SK-N-SH treated with all-trans-retinoic acid at 6 μM for 48 hours (cell line): ENCODE measurements at regions not wholly inside any gene's neighbourhood (a gene's known extent, or its start where the extent isn't known, plus 50 kb on each side); places are given as distances from the start of the nearest gene placed in this dataset.

Experiments
- ATAC-seq: fragments of 200-7000 bp; cut with Tn5 transposase; 3 replicates; pipeline ENCODE4 v1.9.1; 2020; ENCODE audit warnings: mild to moderate bottlenecking, moderate library complexity
- ARNTL ChIP-seq: fragments of 450-650 bp; formaldehyde crosslinking; IDR thresholded peaks from 2 replicates; pipeline ENCODE4 v1.5.0; 2020; ENCODE audit warnings: low read depth, mild to moderate bottlenecking, moderate library complexity, borderline replicate concordance
- BACH2 ChIP-seq: fragments of 250-450 bp; sonication (Bioruptor Pico); IDR thresholded peaks from 2 replicates; pipeline ENCODE4 v1.9.0; 2021; ENCODE audit warnings: mild to moderate bottlenecking, borderline replicate concordance
- ESRRG ChIP-seq: fragments of 250-450 bp; sonication (Bioruptor Pico); IDR thresholded peaks from 2 replicates; pipeline ENCODE4 v1.6.1; 2021; ENCODE audit warnings: mild to moderate bottlenecking
- GLIS3 ChIP-seq: fragments of 250-450 bp; sonication (Bioruptor Pico); IDR thresholded peaks from 2 replicates; pipeline ENCODE4 v1.5.0; 2020; ENCODE audit warnings: mild to moderate bottlenecking, moderate library complexity
- ISL1 ChIP-seq: fragments of 250-450 bp; sonication (Bioruptor Pico); IDR thresholded peaks from 2 replicates; pipeline ENCODE4 v2.1.2; 2022; ENCODE audit warnings: mild to moderate bottlenecking, moderate library complexity
- OSR1 ChIP-seq: fragments of 250-450 bp; sonication (Bioruptor Pico); IDR thresholded peaks from 2 replicates; pipeline ENCODE4 v1.8.0; 2022; ENCODE audit warnings: moderate library complexity, mild to moderate bottlenecking, inconsistent platforms
- PPARA ChIP-seq: fragments of 250-450 bp; sonication (Bioruptor Pico); IDR thresholded peaks from 2 replicates; pipeline ENCODE4 v1.5.0; 2020; ENCODE audit warnings: mild to moderate bottlenecking, borderline replicate concordance
- RARB ChIP-seq: fragments of 250-450 bp; sonication (Bioruptor Pico); IDR thresholded peaks from 2 replicates; pipeline ENCODE4 v1.8.0; 2021; ENCODE audit warnings: mild to moderate bottlenecking, moderate library complexity
- SNAI2 ChIP-seq: fragments of 250-450 bp; sonication (Bioruptor Pico); IDR thresholded peaks from 2 replicates; pipeline ENCODE4 v1.5.0; 2020; ENCODE audit warnings: mild to moderate bottlenecking, moderate library complexity
- TCF4 ChIP-seq: fragments of 250-450 bp; sonication (Bioruptor Pico); IDR thresholded peaks from 2 replicates; pipeline ENCODE4 v1.8.0; 2021; ENCODE audit warnings: mild to moderate bottlenecking, moderate library complexity, borderline replicate concordance
- TOX ChIP-seq: fragments of 250-450 bp; sonication (Bioruptor Pico); IDR thresholded peaks from 2 replicates; pipeline ENCODE4 v1.8.0; 2021; ENCODE audit warnings: mild to moderate bottlenecking, moderate library complexity, borderline replicate concordance
- ZC3H10 ChIP-seq: fragments of 250-450 bp; sonication (Bioruptor Pico); IDR thresholded peaks from 2 replicates; pipeline ENCODE4 v1.5.1; 2021; ENCODE audit warnings: mild to moderate bottlenecking, moderate library complexity
- ZFP30 ChIP-seq: fragments of 450-650 bp; formaldehyde crosslinking; IDR thresholded peaks from 2 replicates; pipeline ENCODE4 v1.5.0; 2022; ENCODE audit warnings: mild to moderate bottlenecking, moderate library complexity
- ZNF565 ChIP-seq: fragments of 450-650 bp; formaldehyde crosslinking; conservative IDR thresholded peaks from 2 replicates; pipeline ENCODE4 v1.5.0; 2020; ENCODE audit warnings: low read depth, mild to moderate bottlenecking, moderate library complexity
- ZNF70 ChIP-seq: fragments of 450-650 bp; formaldehyde crosslinking; IDR thresholded peaks from 2 replicates; pipeline ENCODE4 v1.5.0; 2020; ENCODE audit warnings: mild to moderate bottlenecking, moderate library complexity
- ZNF8 ChIP-seq: fragments of 450-650 bp; formaldehyde crosslinking; IDR thresholded peaks from 2 replicates; pipeline ENCODE4 v1.5.0; 2020; ENCODE audit warnings: mild to moderate bottlenecking, moderate library complexity
- TF ChIP-seq, protein P1 (sequence below): fragments of 250-450 bp; sonication (Bioruptor Pico); IDR thresholded peaks from 2 replicates; pipeline ENCODE4 v1.5.1; 2021; ENCODE audit warnings: mild to moderate bottlenecking, moderate library complexity
- TF ChIP-seq, protein P2 (sequence below): fragments of 250-450 bp; sonication (Bioruptor Pico); IDR thresholded peaks from 2 replicates; pipeline ENCODE4 v1.5.1; 2020; ENCODE audit warnings: low read depth, mild to moderate bottlenecking, moderate library complexity
- TF ChIP-seq, protein P3 (sequence below): fragments of 250-450 bp; sonication (Bioruptor Pico); IDR thresholded peaks from 2 replicates; pipeline ENCODE4 v1.5.0; 2020; ENCODE audit warnings: mild to moderate bottlenecking, moderate library complexity
- TF ChIP-seq, protein P4 (sequence below): fragments of 250-450 bp; sonication (Bioruptor Pico); IDR thresholded peaks from 2 replicates; pipeline ENCODE4 v1.8.0; 2020; ENCODE audit warnings: mild to moderate bottlenecking, moderate library complexity, borderline replicate concordance

DNA sequence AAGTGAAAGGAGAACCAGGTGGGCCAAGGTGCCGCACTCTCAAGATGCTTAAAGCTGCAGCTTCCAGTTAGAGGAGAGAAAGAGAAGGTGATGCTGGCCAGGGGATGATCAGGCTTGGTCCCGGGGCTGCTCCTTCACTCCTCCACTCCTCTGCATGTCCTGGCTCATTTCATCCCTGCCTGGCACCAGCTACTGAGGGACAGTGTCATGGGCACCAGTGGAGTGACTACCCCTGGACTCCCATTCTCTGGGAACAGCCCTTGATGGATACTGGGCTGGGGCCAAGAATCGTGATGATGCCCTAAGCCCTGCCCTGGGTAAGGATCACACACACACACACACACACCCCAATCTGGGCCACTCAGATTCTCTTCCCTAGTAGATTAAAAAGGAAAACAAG lies 243.7 kb downstream of the UACA start:
- TF ChIP-seq, protein P1, sequence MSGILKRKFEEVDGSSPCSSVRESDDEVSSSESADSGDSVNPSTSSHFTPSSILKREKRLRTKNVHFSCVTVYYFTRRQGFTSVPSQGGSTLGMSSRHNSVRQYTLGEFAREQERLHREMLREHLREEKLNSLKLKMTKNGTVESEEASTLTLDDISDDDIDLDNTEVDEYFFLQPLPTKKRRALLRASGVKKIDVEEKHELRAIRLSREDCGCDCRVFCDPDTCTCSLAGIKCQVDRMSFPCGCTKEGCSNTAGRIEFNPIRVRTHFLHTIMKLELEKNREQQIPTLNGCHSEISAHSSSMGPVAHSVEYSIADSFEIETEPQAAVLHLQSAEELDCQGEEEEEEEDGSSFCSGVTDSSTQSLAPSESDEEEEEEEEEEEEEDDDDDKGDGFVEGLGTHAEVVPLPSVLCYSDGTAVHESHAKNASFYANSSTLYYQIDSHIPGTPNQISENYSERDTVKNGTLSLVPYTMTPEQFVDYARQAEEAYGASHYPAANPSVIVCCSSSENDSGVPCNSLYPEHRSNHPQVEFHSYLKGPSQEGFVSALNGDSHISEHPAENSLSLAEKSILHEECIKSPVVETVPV = no peak
- no peak for TF ChIP-seq ARNTL (CRISPR knock-in tag)
- TF ChIP-seq BACH2 (CRISPR knock-in tag) = no peak
- no peak for TF ChIP-seq ZC3H10
- no peak for TF ChIP-seq SNAI2 (CRISPR knock-in tag)
- TF ChIP-seq, protein P2, sequence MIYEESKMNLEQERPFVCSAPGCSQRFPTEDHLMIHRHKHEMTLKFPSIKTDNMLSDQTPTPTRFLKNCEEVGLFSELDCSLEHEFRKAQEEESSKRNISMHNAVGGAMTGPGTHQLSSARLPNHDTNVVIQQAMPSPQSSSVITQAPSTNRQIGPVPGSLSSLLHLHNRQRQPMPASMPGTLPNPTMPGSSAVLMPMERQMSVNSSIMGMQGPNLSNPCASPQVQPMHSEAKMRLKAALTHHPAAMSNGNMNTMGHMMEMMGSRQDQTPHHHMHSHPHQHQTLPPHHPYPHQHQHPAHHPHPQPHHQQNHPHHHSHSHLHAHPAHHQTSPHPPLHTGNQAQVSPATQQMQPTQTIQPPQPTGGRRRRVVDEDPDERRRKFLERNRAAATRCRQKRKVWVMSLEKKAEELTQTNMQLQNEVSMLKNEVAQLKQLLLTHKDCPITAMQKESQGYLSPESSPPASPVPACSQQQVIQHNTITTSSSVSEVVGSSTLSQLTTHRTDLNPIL (CRISPR knock-in tag) = no peak
- no peak for TF ChIP-seq ZFP30 (CRISPR knock-in tag)
- TF ChIP-seq ZNF70 = no peak
- TF ChIP-seq ESRRG (CRISPR knock-in tag) = no peak
- no peak for ATAC-seq

DNA sequence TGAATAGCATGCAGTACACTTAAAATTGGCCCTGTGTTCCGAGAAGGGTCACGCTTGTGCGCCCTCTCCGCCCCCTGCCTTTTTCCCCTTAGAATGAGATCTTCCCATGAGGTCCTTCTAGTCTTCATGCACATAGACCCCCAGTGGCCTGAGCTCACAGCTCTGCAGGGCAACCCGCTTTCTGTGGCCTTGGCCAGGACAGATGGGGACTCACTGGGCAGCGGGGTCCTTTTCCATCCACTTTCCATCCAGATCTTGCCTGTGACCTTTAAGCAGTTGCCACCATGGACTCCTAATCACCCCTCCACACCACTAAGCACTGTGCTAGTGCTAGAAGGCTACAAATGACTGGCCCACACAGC lies 244.4 kb downstream of the UACA start:
- ATAC-seq = no peak
- TF ChIP-seq ZNF565 (CRISPR knock-in tag) = no peak
- TF ChIP-seq ZNF70 = no peak

DNA sequence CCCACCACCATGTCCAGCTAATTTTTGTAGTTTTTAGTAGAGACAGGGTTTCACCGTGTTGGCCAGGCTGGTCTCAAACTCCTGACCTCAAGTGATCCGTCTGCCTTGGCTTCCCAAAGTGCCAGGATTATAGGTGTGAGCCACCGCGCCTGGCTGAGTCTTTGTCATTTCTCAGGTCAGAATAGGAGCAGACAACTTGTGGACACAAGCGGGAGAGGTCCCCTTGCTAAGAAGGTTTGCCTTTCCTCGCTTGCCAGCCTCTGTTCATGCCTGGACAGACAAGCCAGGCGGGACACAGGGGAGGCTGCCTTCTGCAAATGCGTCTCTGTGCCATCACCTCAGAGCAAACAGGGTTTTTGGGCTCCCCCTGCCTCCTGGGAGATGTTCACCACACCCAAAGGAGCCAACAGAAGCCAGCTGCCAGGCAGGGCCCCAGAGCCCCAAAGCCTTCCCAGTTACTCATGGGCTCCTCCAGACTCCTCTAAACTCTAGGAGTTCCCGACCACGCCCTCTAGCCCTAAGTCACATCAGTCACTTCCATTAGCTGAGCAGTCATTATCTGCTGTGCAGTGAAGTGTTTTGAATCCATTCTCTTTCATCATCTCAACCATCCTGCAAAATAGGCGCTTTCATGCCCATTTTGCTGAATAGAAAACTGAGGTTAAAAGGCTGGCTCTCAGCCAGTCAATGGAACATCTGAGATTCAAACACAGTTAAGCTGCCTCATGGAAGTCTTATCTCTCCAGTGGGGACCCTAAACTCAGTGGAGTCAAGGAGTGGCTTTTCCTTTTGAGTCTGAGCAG lies 245.0 kb downstream of the UACA start:
- no peak for TF ChIP-seq ZNF70
- no peak for TF ChIP-seq ZC3H10
- TF ChIP-seq RARB (CRISPR knock-in tag) = no peak
- no peak for TF ChIP-seq ISL1 (CRISPR knock-in tag)
- TF ChIP-seq, protein P2 (CRISPR knock-in tag) = no peak
- TF ChIP-seq, protein P3, sequence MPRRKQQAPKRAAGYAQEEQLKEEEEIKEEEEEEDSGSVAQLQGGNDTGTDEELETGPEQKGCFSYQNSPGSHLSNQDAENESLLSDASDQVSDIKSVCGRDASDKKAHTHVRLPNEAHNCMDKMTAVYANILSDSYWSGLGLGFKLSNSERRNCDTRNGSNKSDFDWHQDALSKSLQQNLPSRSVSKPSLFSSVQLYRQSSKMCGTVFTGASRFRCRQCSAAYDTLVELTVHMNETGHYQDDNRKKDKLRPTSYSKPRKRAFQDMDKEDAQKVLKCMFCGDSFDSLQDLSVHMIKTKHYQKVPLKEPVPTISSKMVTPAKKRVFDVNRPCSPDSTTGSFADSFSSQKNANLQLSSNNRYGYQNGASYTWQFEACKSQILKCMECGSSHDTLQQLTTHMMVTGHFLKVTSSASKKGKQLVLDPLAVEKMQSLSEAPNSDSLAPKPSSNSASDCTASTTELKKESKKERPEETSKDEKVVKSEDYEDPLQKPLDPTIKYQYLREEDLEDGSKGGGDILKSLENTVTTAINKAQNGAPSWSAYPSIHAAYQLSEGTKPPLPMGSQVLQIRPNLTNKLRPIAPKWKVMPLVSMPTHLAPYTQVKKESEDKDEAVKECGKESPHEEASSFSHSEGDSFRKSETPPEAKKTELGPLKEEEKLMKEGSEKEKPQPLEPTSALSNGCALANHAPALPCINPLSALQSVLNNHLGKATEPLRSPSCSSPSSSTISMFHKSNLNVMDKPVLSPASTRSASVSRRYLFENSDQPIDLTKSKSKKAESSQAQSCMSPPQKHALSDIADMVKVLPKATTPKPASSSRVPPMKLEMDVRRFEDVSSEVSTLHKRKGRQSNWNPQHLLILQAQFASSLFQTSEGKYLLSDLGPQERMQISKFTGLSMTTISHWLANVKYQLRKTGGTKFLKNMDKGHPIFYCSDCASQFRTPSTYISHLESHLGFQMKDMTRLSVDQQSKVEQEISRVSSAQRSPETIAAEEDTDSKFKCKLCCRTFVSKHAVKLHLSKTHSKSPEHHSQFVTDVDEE (CRISPR knock-in tag) = no peak
- TF ChIP-seq, protein P4, sequence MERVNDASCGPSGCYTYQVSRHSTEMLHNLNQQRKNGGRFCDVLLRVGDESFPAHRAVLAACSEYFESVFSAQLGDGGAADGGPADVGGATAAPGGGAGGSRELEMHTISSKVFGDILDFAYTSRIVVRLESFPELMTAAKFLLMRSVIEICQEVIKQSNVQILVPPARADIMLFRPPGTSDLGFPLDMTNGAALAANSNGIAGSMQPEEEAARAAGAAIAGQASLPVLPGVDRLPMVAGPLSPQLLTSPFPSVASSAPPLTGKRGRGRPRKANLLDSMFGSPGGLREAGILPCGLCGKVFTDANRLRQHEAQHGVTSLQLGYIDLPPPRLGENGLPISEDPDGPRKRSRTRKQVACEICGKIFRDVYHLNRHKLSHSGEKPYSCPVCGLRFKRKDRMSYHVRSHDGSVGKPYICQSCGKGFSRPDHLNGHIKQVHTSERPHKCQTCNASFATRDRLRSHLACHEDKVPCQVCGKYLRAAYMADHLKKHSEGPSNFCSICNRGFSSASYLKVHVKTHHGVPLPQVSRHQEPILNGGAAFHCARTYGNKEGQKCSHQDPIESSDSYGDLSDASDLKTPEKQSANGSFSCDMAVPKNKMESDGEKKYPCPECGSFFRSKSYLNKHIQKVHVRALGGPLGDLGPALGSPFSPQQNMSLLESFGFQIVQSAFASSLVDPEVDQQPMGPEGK (CRISPR knock-in tag) = no peak
- TF ChIP-seq ARNTL (CRISPR knock-in tag) = no peak
- TF ChIP-seq ZNF8 (CRISPR knock-in tag) = no peak
- TF ChIP-seq PPARA (CRISPR knock-in tag) = no peak
- TF ChIP-seq OSR1 (CRISPR knock-in tag) = no peak
- no peak for TF ChIP-seq TCF4
- TF ChIP-seq TOX (CRISPR knock-in tag) = no peak
- no peak for TF ChIP-seq ZNF565 (CRISPR knock-in tag)
- TF ChIP-seq ZFP30 (CRISPR knock-in tag) = no peak
- TF ChIP-seq GLIS3 (CRISPR knock-in tag) = no peak
- TF ChIP-seq, all 23 proteins: peak for 0
- ATAC-seq = no peak
